ENCODE measurements at regions not wholly inside any gene's neighbourhood (a gene's known extent, or its start where the extent isn't known, plus 50 kb on each side); places are given as distances from the start of the nearest gene placed in this dataset.

GRCh38 chr4:100968046-100968445, 379.3 kb downstream of the PPP3CA start:
- Histone ChIP-seq H4K20me1 (ENCODE audit: insufficient read depth, low read length) (no peaks in the 10 kb centered on the region), H3K4me1 (ENCODE audit: insufficient read depth, low read length, poor library complexity, severe bottlenecking) (no peaks in the 10 kb centered on the region), H3K9me2 (ENCODE audit: insufficient read depth, low read length) (no peaks in the 10 kb centered on the region), H2AFZ (ENCODE audit: low read length) (no peak overlapping the region), H3K4me3 (ENCODE audit: low read depth, low read length, poor library complexity, severe bottlenecking) (no peak overlapping the region), H3K9me3 (ENCODE audit: low read length) (no peaks in the 10 kb centered on the region), H3K79me2 (ENCODE audit: insufficient read depth, low read depth, low read length) (no peaks in the 10 kb centered on the region), H3K27ac (ENCODE audit: low read depth, low read length, poor library complexity, severe bottlenecking) (no peak overlapping the region), H3K4me2 (ENCODE audit: low read length) (no peak overlapping the region), H3K36me3 (ENCODE audit: insufficient read depth, low read length) (no peaks in the 10 kb centered on the region)
- intact Hi-C loops (cut with micrococcal nuclease; ENCODE audit: unreplicated experiment): no loop called here
- CTCF ChIA-PET (ENCODE audit: unreplicated experiment): no interaction called here
- DNase-seq (ENCODE audit: low spot score): no peak
- POLR2A ChIA-PET: no interaction called here
- no peak for TF ChIP-seq CTCF (conservative IDR thresholded peaks at IDR 0.05; ENCODE audit: low read length)
- TF ChIP-seq EZH2phosphoT487 (IDR thresholded peaks at IDR 0.05; ENCODE audit: borderline replicate concordance, low read depth, low read length): no peak
- no TSS peak for BruUV-seq (replicated peaks)

DNA sequence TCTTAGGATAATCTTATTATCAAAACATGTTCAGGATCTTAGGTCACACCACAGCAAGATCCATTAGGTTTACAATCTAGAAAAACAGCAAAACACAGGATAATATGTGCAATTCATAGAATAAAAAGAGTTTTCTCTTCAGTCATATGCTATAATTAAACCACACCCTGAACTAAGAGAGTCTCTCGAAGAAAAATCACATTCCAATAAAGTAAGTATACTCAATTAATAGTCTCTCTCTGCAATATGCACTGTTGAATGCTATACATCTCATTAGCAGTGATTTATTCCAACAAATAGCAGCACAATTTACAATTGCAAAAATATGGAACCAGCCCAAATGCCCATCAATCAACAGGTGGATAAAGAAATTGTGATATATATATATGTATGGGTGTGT, 383.7 kb downstream of the PPP3CA start:
- POLR2A ChIA-PET: no interaction called here
- H4K20me1 ChIP-seq (ENCODE audit: insufficient read depth, low read length): no peaks in the 10 kb centered on the region
- H3K79me2 ChIP-seq (ENCODE audit: insufficient read depth, low read depth, low read length): no peaks in the 10 kb centered on the region
- CTCF ChIA-PET (ENCODE audit: unreplicated experiment): no interaction called here
- H3K27ac ChIP-seq (ENCODE audit: low read depth, low read length, poor library complexity, severe bottlenecking): no peak overlapping the region
- H3K9me3 ChIP-seq (ENCODE audit: low read length): no peaks in the 10 kb centered on the region
- H3K4me2 ChIP-seq (ENCODE audit: low read length): no peak overlapping the region
- DNase-seq (ENCODE audit: low spot score): no peak
- no peaks in the 10 kb centered on the region for H3K4me1 ChIP-seq (ENCODE audit: insufficient read depth, low read length, poor library complexity, severe bottlenecking)
- BruUV-seq (replicated peaks): no TSS peak
- H3K4me3 ChIP-seq (ENCODE audit: low read depth, low read length, poor library complexity, severe bottlenecking): no peak overlapping the region
- TF ChIP-seq EZH2phosphoT487 (IDR thresholded peaks at IDR 0.05; ENCODE audit: borderline replicate concordance, low read depth, low read length) (no peak), CTCF (conservative IDR thresholded peaks at IDR 0.05; ENCODE audit: low read length) (no peak)
- H2AFZ ChIP-seq (ENCODE audit: low read length): no peak overlapping the region
- intact Hi-C loops (cut with micrococcal nuclease; ENCODE audit: unreplicated experiment): no loop called here
- H3K9me2 ChIP-seq (ENCODE audit: insufficient read depth, low read length): no peaks in the 10 kb centered on the region
- H3K36me3 ChIP-seq (ENCODE audit: insufficient read depth, low read length): no peaks in the 10 kb centered on the region

DNA sequence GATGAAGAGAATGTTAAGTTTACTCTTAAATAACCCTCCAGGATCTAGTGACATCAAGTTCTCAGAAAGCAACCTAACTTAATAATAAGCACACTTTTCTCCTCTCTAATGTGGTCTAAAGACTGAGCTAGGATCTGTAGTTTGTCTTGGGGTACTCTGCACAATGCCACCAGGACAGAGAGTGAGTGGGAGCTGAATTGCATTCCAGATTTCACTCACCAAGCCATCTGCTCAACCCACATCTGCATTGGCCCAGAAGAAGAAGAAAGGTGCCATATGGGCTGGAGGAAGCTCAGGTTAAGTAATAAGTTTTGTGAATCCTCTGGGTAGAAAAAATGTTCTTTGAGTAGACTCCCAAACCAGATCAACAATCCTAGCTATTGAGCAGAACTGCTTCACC, 384.6 kb downstream of the PPP3CA start:
- intact Hi-C loops (cut with micrococcal nuclease; ENCODE audit: unreplicated experiment): no loop called here
- H3K4me3 ChIP-seq (ENCODE audit: low read depth, low read length, poor library complexity, severe bottlenecking): no peak overlapping the region
- H3K9me2 ChIP-seq (ENCODE audit: insufficient read depth, low read length): no peaks in the 10 kb centered on the region
- H3K79me2 ChIP-seq (ENCODE audit: insufficient read depth, low read depth, low read length): no peaks in the 10 kb centered on the region
- DNase-seq (ENCODE audit: low spot score): no peak
- TF ChIP-seq CTCF (conservative IDR thresholded peaks at IDR 0.05; ENCODE audit: low read length) (no peak), EZH2phosphoT487 (IDR thresholded peaks at IDR 0.05; ENCODE audit: borderline replicate concordance, low read depth, low read length) (no peak)
- no peaks in the 10 kb centered on the region for H3K36me3 ChIP-seq (ENCODE audit: insufficient read depth, low read length)
- no peaks in the 10 kb centered on the region for H3K9me3 ChIP-seq (ENCODE audit: low read length)
- no peaks in the 10 kb centered on the region for H4K20me1 ChIP-seq (ENCODE audit: insufficient read depth, low read length)
- CTCF ChIA-PET (ENCODE audit: unreplicated experiment): no interaction called here
- H3K4me1 ChIP-seq (ENCODE audit: insufficient read depth, low read length, poor library complexity, severe bottlenecking): no peaks in the 10 kb centered on the region
- POLR2A ChIA-PET: interaction anchor here (0.5 kb wide), 1 partner anchor 83 kb away, joined by 3 read pairs; no protein-coding TSS in a partner anchor
- no TSS peak for BruUV-seq (replicated peaks)
- no peak overlapping the region for H3K4me2 ChIP-seq (ENCODE audit: low read length)
- H3K27ac ChIP-seq (ENCODE audit: low read depth, low read length, poor library complexity, severe bottlenecking): no peak overlapping the region
- H2AFZ ChIP-seq (ENCODE audit: low read length): no peak overlapping the region

All from OCI-LY7 (cell line).